Pons (tissue), 1 donor: ENCODE measurements at regions not wholly inside any gene's neighbourhood (a gene's known extent, or its start where the extent isn't known, plus 50 kb on each side); places are given as distances from the start of the nearest gene placed in this dataset.
A peak's percentile ranks its signal among the peaks of the same experiment; 100 is the strongest.

ENCODE experiments used
- DNase-seq: peaks from one replicate; pipeline ENCODE4 v3.0.0-alpha.2; 2016; ENCODE audit warnings: low spot score

GRCh38 chr9:115367321-115367720 is 249.4 kb upstream of the TNC start:
- no peak for DNase-seq

DNA sequence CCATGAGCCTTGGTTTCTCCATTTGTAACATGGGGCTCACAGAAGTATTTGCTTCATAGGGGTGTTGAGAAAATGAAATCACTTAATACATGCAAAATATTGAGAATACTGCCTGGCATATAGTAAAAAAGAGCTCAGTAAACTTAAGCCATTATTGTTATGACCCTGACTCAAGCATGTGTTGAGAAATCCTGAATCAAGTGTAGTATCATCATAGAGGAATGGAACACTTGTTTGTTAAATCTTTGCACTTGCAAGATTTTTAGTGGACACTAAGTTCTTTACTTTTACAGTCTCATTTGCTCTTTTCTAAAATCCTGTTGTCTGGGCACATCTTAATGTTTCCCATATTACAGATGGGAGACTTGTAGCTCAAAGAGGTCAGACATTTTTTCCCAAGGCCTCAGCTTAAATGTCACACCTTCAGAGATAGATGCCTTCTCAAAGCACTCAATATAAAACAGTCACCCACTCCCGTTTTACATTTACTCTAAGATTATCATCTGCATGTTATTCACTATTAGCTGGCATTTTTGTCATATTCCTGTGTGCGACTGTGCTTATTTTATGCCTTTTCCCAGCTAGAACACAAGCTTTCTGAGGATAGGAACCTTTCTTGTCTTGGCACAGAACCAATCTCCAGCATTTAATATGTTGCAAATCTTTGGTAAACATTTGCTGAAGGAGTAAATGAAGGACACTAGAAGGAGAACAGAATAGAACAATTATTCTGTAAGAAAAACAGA is 250.0 kb upstream of the TNC start:
- DNase-seq = no peak

GRCh38 chr9:115369322-115369957 is 251.5 kb upstream of the TNC start:
- DNase-seq = peak; percentile 28

- DNase-seq = no peak
These were observed 255.2 kb upstream of the TNC start for GRCh38 chr9:115373000-115373709.

- no peak for DNase-seq
These were observed 255.7 kb upstream of the TNC start for GRCh38 chr9:115373710-115374045.

- DNase-seq = no peak
These were observed 256.8 kb upstream of the TNC start for GRCh38 chr9:115374724-115375268.

DNA sequence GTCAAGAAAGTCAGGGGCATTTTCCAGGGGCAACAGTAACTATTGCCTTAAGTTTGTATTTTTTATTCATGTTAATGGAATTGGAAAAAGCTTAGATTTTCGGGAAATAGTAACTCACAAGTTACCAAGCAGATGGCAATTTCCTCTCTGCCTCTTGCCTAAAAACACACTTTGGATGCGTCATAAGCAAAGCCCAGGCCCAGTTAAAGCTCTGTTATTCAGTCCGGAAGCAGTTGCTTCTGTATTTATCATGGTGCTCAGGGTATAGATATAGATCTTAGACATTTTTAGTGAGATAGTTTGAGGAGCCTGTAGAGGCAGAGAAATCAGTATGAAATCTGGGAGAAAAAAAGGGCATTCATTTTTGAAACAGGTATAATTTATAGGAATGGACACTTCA is 260.3 kb upstream of the TNC start:
- no peak for DNase-seq

DNA sequence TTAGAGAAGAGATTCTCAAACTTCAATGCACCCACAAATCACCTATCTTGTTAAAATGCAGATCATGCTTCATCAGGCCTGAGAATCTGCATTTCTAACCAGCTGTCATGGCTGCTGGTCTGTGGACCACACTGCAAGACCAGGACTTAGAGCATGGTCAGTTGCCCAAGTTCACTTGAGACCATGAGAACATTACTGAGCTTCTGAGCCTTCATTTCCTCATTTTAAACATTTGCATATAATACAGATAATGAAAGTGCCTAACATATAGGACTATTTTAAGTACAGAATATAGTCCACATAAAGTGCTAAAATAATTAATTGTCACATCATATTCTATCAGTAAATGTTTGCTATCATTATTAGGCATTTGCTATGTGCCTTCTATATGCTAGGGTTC is 260.8 kb upstream of the TNC start:
- no peak for DNase-seq

DNA sequence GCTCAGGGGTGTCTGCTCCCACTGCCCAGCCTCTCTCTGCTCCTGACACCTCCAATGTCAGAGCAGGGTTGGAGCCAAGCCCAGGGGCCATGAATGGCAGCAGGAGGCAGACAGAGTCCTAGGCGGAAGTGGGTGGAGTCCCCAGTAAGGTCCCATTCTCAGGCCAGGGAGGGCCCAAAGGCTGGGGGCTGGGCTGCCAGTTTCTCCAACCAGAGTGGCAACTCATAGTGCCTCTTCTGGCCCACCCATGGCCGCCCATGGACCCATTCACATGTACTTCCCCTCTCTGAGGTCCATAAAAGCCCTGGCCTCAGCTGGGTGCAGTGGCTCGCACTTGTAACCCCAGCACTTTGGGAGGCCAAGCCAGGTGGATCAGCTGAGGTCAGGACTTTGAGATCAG is 261.8 kb upstream of the TNC start:
- no peak for DNase-seq

GRCh38 chr9:115382865-115383264 is 264.9 kb upstream of the TNC start:
- no peak for DNase-seq

GRCh38 chr9:115385383-115386122 is 267.6 kb upstream of the TNC start:
- DNase-seq = no peak

DNA sequence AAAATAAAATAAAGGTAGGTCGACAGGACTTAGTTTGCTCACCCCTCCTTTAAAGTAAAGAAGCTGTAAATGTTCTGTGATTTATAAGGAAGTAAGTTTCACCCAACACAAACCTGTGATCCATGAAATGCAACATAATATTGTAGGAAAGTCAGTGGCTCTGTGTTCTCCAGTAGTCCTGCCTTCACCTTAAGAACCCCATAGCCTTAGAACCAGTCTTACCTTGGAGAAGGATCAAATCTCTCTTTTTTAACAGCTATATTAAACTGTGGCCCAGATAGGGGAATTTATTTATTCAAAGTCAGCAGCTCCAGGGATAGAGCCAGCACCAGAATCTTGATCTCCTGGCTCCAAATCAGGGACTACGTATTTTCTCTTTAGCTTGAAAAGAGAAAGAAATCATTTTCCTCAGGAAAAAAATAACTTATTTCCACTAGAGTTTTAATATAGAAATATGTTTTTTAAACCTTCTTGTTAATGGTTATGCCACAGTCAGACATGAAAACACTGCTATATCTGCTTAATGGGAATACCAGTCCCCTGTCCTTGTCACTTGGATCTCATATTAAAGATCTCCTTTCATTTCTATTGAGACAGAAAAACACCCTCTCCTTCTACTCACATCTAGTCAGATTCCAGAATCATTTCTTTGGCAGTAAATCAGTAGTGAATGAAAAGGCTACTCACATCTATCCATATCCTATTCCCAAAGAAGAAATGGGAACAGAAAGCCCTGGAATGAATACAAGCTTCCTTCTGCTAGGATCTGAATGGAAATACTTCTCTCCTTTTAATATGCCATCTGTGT is 269.2 kb upstream of the TNC start:
- DNase-seq = peak; percentile 38

- no peak for DNase-seq
These were observed 273.3 kb upstream of the TNC start for GRCh38 chr9:115391168-115391825.

DNA sequence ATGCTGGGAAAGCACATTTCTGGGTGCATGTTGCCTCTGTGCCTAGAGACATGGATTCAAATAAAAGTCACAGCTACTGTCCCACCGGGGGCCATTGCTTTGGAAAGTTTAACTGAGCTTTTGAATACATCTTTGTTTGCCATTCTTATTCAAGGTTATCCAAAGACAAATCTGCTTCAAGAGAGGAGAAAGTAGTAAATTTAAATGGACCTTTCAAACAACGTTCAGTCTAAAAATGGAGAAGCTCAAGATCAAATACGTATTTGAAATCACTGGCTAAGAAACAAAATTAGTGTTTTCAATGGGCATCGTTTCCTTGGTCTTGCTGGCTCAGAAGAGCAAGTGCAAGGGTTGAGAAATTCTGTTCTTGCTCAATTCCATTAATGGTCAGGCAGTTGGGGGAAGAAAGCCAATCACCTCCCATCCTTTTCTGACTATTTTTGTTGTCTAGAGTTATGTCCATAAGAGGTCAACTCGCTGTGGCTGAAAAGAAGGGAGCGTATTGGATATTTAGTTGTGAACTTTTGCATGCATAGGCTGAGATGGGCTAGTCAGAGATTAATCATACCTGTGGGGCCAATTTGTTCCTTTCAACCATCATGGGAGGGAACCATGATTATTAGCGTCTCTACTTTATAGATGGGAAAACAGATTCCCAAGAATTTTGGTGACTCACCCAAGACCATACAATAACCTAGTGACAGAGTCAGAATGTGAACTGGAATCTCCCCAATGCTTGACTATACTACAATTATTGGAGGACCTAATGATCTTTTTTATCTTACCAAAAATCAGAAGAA is 276.2 kb upstream of the TNC start:
- DNase-seq = peak; percentile 42

- no peak for DNase-seq
These were observed 277.6 kb upstream of the TNC start for GRCh38 chr9:115395511-115396021.

GRCh38 chr9:115396071-115396529 is 278.1 kb upstream of the TNC start:
- DNase-seq = no peak

DNA sequence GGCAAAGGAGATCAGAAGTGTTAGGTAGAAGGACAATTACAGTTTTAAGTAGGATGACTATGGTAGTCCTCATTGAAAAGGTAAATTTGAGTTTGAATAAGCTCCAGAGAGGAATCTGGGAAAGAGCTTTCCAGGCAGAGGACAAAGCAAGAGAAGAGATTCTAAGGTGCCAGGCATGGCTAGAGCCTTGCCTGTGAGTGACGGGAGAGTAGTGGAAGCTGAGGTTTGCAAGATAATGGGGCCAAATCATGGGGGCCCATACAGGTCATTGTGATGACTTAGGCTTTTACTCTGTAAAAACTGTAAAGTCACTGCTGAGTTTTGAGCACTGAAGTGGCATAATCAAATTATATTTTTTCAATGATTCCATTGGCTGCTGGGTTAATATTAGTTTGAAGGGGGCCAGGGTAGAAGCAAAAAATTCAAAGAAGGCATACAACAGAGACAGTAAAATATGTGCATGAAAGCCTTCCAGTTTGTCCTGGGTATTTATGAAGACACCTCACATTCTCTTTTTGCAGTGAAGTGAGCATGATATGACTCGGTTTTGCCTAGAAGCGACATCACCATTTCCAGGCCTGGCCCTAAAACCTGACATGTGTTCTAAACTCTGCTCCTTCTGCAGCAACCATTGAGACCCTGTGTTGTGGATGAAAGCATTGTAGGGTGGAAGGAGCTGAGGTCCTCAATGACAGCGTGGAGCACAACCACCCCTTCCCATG is 279.8 kb upstream of the TNC start:
- no peak for DNase-seq

- no peak for DNase-seq
These were observed 280.3 kb upstream of the TNC start for GRCh38 chr9:115398313-115398650.

DNA sequence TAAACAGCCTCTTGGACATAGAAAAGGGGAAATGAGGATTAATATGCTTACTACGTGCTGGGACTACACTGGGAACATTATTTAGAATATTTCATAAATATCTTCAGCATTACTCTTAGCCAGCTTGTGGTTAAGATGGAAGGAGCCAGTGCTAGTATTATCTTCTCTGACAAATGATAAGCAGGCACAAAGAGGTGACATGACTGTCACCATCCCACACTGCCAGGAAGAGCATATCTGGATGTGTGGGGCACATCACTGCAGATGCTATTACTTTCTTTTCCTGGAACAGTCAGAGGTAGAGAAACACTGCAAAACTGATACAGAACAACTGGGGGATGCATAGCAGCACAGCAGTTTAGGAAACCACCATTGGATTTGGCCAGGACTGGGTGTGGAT is 281.0 kb upstream of the TNC start:
- DNase-seq = no peak
